ENCODE measurements at regions not wholly inside any gene's neighbourhood (a gene's known extent, or its start where the extent isn't known, plus 50 kb on each side); places are given as distances from the start of the nearest gene placed in this dataset.

DNA sequence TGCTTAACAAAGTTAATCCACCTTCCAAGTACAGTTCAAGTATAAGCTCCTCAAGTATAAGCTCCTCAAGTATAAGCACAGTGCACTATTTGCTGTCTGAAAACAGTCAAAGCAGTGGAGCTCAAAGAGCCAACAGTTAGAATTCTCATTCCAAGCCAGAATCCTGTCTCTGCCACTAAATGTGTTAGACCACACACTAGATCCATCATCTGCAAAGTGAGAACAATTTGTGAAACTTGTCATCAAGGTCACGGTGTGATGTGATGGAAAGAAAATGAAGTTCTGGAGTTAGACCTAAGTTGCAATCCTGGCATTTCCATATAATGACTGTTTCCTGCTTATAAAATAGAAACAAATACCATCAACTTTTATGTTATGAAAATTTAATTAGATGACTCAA is 602.5 kb downstream of the TNS3 start:
- H3F3A ChIP-seq (ENCODE audit: low read depth), result no peaks in the 10 kb centered on the region
- no peak overlapping the region for H3K4me2 ChIP-seq (ENCODE audit: low read depth, low read length, poor library complexity, severe bottlenecking)
- no peak overlapping the region for H3K9ac ChIP-seq (ENCODE audit: low read depth, low read length, poor library complexity, severe bottlenecking)
- H3K9me2 ChIP-seq (replicated peaks; ENCODE audit: low read depth, low read length), result no peaks in the 10 kb centered on the region; the same call in 1 of the 2 replicates
- no peaks in the 10 kb centered on the region for H3K36me3 ChIP-seq (ENCODE audit: insufficient read depth, low read length)
- H3K9me3 ChIP-seq (ENCODE audit: insufficient read depth, low read depth, low read length), result no peaks in the 10 kb centered on the region
- no peaks in the 10 kb centered on the region for H3K27me3 ChIP-seq (ENCODE audit: insufficient read depth, low read length, poor library complexity, severe bottlenecking)
- H3K79me2 ChIP-seq (ENCODE audit: insufficient read depth, low read length), result no peaks in the 10 kb centered on the region
- no peaks in the 10 kb centered on the region for H4K20me1 ChIP-seq (ENCODE audit: insufficient read depth, low read length, poor library complexity, severe bottlenecking)
- H3K4me1 ChIP-seq (ENCODE audit: insufficient read depth, low read length, poor library complexity, severe bottlenecking), result no peaks in the 10 kb centered on the region
- no peak overlapping the region for H3K4me3 ChIP-seq (ENCODE audit: low read length, poor library complexity, severe bottlenecking)
- no peak overlapping the region for H2AFZ ChIP-seq (ENCODE audit: low read length)
- TF ChIP-seq, protein P1, sequence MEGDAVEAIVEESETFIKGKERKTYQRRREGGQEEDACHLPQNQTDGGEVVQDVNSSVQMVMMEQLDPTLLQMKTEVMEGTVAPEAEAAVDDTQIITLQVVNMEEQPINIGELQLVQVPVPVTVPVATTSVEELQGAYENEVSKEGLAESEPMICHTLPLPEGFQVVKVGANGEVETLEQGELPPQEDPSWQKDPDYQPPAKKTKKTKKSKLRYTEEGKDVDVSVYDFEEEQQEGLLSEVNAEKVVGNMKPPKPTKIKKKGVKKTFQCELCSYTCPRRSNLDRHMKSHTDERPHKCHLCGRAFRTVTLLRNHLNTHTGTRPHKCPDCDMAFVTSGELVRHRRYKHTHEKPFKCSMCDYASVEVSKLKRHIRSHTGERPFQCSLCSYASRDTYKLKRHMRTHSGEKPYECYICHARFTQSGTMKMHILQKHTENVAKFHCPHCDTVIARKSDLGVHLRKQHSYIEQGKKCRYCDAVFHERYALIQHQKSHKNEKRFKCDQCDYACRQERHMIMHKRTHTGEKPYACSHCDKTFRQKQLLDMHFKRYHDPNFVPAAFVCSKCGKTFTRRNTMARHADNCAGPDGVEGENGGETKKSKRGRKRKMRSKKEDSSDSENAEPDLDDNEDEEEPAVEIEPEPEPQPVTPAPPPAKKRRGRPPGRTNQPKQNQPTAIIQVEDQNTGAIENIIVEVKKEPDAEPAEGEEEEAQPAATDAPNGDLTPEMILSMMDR (conservative IDR thresholded peaks at IDR 0.05; ENCODE audit: low read length), result no peak
- TF ChIP-seq EZH2phosphoT487 (IDR thresholded peaks at IDR 0.05; ENCODE audit: borderline replicate concordance), result no peak

DNA sequence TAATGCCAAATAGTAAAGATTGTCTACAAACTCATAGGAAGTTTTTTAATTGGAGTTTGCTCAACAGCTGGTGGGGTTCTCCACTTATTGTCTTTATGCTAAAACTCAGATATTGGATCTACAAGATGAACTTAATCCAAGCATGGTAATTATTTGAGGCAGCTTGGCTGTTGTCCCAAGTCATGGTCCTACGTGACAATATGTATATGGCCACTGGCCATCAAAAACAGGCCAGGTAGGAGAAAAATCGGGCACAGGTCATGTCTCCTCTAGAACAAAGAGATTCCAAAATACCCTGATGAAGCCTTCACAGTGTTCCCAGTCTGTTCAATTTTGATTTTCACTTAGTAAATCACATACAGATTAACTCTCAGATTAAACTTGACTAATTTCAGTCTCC is 606.4 kb downstream of the TNS3 start:
- Histone ChIP-seq H3K9me3 (ENCODE audit: insufficient read depth, low read depth, low read length) (no peaks in the 10 kb centered on the region), H3K4me2 (ENCODE audit: low read depth, low read length, poor library complexity, severe bottlenecking) (no peak overlapping the region), H3K4me1 (ENCODE audit: insufficient read depth, low read length, poor library complexity, severe bottlenecking) (no peaks in the 10 kb centered on the region), H3F3A (ENCODE audit: low read depth) (no peaks in the 10 kb centered on the region), H3K36me3 (ENCODE audit: insufficient read depth, low read length) (no peaks in the 10 kb centered on the region), H3K9ac (ENCODE audit: low read depth, low read length, poor library complexity, severe bottlenecking) (no peak overlapping the region), H3K27me3 (ENCODE audit: insufficient read depth, low read length, poor library complexity, severe bottlenecking) (no peaks in the 10 kb centered on the region), H4K20me1 (ENCODE audit: insufficient read depth, low read length, poor library complexity, severe bottlenecking) (no peaks in the 10 kb centered on the region), H2AFZ (ENCODE audit: low read length) (no peak overlapping the region), H3K9me2 (replicated peaks; ENCODE audit: low read depth, low read length) (no peaks in the 10 kb centered on the region), H3K4me3 (ENCODE audit: low read length, poor library complexity, severe bottlenecking) (no peak overlapping the region), H3K79me2 (ENCODE audit: insufficient read depth, low read length) (no peaks in the 10 kb centered on the region)
- TF ChIP-seq, protein P1 (conservative IDR thresholded peaks at IDR 0.05; ENCODE audit: low read length), result no peak
- no peak for TF ChIP-seq EZH2phosphoT487 (IDR thresholded peaks at IDR 0.05; ENCODE audit: borderline replicate concordance)

DNA sequence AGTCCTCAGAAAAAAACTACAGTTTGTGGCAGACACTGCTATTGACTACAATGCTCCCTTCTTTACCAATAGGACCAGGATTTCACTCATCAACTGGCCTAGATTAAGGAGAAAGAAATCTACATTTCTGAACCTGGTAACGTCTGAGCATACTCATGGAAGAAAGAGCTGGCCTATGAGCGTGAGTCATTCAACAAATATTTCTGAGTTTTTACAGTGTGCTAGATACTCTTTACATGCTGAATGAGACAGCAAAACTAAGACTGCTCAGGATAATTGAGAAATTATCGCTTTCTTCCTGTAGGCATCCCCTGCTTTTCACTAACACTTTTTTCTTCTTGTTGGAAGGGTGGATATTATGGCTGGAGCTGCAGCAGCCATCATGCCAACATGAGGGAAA is 609.7 kb downstream of the TNS3 start:
- Histone ChIP-seq H2AFZ (ENCODE audit: low read length) (no peak overlapping the region), H3K27me3 (ENCODE audit: insufficient read depth, low read length, poor library complexity, severe bottlenecking) (no peaks in the 10 kb centered on the region), H3K79me2 (ENCODE audit: insufficient read depth, low read length) (no peaks in the 10 kb centered on the region), H3K36me3 (ENCODE audit: insufficient read depth, low read length) (no peaks in the 10 kb centered on the region), H3K4me2 (ENCODE audit: low read depth, low read length, poor library complexity, severe bottlenecking) (no peak overlapping the region), H3K4me1 (ENCODE audit: insufficient read depth, low read length, poor library complexity, severe bottlenecking) (no peaks in the 10 kb centered on the region), H3K4me3 (ENCODE audit: low read length, poor library complexity, severe bottlenecking) (no peak overlapping the region), H3K9ac (ENCODE audit: low read depth, low read length, poor library complexity, severe bottlenecking) (no peak overlapping the region), H3K9me3 (ENCODE audit: insufficient read depth, low read depth, low read length) (no peaks in the 10 kb centered on the region), H4K20me1 (ENCODE audit: insufficient read depth, low read length, poor library complexity, severe bottlenecking) (no peaks in the 10 kb centered on the region), H3K9me2 (replicated peaks; ENCODE audit: low read depth, low read length) (no peaks in the 10 kb centered on the region), H3F3A (ENCODE audit: low read depth) (no peaks in the 10 kb centered on the region)
- no peak for TF ChIP-seq EZH2phosphoT487 (IDR thresholded peaks at IDR 0.05; ENCODE audit: borderline replicate concordance)
- TF ChIP-seq, protein P1 (conservative IDR thresholded peaks at IDR 0.05; ENCODE audit: low read length), result no peak
